ENCODE measurements at regions not wholly inside any gene's neighbourhood (a gene's known extent, or its start where the extent isn't known, plus 50 kb on each side); places are given as distances from the start of the nearest gene placed in this dataset.

- Histone ChIP-seq H3K4me1 (replicated peaks; ENCODE audit: insufficient read depth) (no peaks in the 10 kb centered on the region), H2AFZ (no peak overlapping the region), H3K27ac (no peak overlapping the region), H3K9me2 (ENCODE audit: insufficient read depth) (no peaks in the 10 kb centered on the region), H3K79me2 (ENCODE audit: low read depth) (no peaks in the 10 kb centered on the region), H3K4me2 (no peak overlapping the region), H3K9me3 (ENCODE audit: insufficient read depth, low read depth) (no peaks in the 10 kb centered on the region; the same call in 1 of the 2 replicates), H3K4me3 (no peak overlapping the region), H3K36me3 (ENCODE audit: low read depth) (no peaks in the 10 kb centered on the region), H3K27me3 (ENCODE audit: insufficient read depth, low read depth) (no peaks in the 10 kb centered on the region), H4K20me1 (ENCODE audit: insufficient read depth) (no peaks in the 10 kb centered on the region), H3F3A (ENCODE audit: insufficient read depth, low read depth) (no peaks in the 10 kb centered on the region)
- no peak for DNase-seq
- POLR2A ChIA-PET (ENCODE audit: unreplicated experiment), result no interaction called here
- TF ChIP-seq EZH2 (IDR thresholded peaks at IDR 0.05; ENCODE audit: low read depth), result no peak
- no peak for TF ChIP-seq CTCF (conservative IDR thresholded peaks at IDR 0.05)
- CTCF ChIA-PET, result no interaction called here
- no TSS peak for BruUV-seq (replicated peaks)
- intact Hi-C loops (cut with micrococcal nuclease; ENCODE audit: unreplicated experiment), result no loop called here
Observed at GRCh38 chr2:150279686-150280085, 207.8 kb downstream of the RND3 start.

GRCh38 chr2:150276737-150277136, 210.7 kb downstream of the RND3 start:
- CTCF ChIA-PET, result no interaction called here
- H4K20me1 ChIP-seq (ENCODE audit: insufficient read depth), result no peaks in the 10 kb centered on the region

GRCh38 chr2:150274108-150274507, 213.4 kb downstream of the RND3 start:
- CTCF ChIA-PET, result no interaction called here
- TF ChIP-seq CTCF (conservative IDR thresholded peaks at IDR 0.05) (no peak), EZH2 (IDR thresholded peaks at IDR 0.05; ENCODE audit: low read depth) (no peak)
- no peaks in the 10 kb centered on the region; the same call in 1 of the 2 replicates for H3K9me3 ChIP-seq (ENCODE audit: insufficient read depth, low read depth)
- H3K79me2 ChIP-seq (ENCODE audit: low read depth), result no peaks in the 10 kb centered on the region
- H3F3A ChIP-seq (ENCODE audit: insufficient read depth, low read depth), result no peaks in the 10 kb centered on the region
- no peak overlapping the region for H3K4me2 ChIP-seq
- no peak overlapping the region for H3K4me3 ChIP-seq
- DNase-seq, result no peak
- intact Hi-C loops (cut with micrococcal nuclease; ENCODE audit: unreplicated experiment), result no loop called here
- no peaks in the 10 kb centered on the region for H3K27me3 ChIP-seq (ENCODE audit: insufficient read depth, low read depth)
- H4K20me1 ChIP-seq (ENCODE audit: insufficient read depth), result no peaks in the 10 kb centered on the region
- H3K36me3 ChIP-seq (ENCODE audit: low read depth), result no peaks in the 10 kb centered on the region
- H3K9me2 ChIP-seq (ENCODE audit: insufficient read depth), result no peaks in the 10 kb centered on the region
- POLR2A ChIA-PET (ENCODE audit: unreplicated experiment), result no interaction called here
- H3K4me1 ChIP-seq (replicated peaks; ENCODE audit: insufficient read depth), result no peaks in the 10 kb centered on the region
- H2AFZ ChIP-seq, result no peak overlapping the region
- no peak overlapping the region for H3K27ac ChIP-seq
- BruUV-seq (replicated peaks), result no TSS peak

More at GRCh38 chr2:150276737-150277136, 210.7 kb downstream of the RND3 start:
- DNase-seq, result no peak
- H3K27me3 ChIP-seq (ENCODE audit: insufficient read depth, low read depth), result no peaks in the 10 kb centered on the region
- no peaks in the 10 kb centered on the region for H3F3A ChIP-seq (ENCODE audit: insufficient read depth, low read depth)
- TF ChIP-seq EZH2 (IDR thresholded peaks at IDR 0.05; ENCODE audit: low read depth) (no peak), CTCF (conservative IDR thresholded peaks at IDR 0.05) (no peak)
- POLR2A ChIA-PET (ENCODE audit: unreplicated experiment), result no interaction called here
- H3K4me1 ChIP-seq (replicated peaks; ENCODE audit: insufficient read depth), result no peaks in the 10 kb centered on the region
- H3K4me2 ChIP-seq, result no peak overlapping the region
- H2AFZ ChIP-seq, result no peak overlapping the region
- no peaks in the 10 kb centered on the region for H3K36me3 ChIP-seq (ENCODE audit: low read depth)
- intact Hi-C loops (cut with micrococcal nuclease; ENCODE audit: unreplicated experiment), result no loop called here
- H3K79me2 ChIP-seq (ENCODE audit: low read depth), result no peaks in the 10 kb centered on the region
- no peak overlapping the region for H3K4me3 ChIP-seq
- H3K9me2 ChIP-seq (ENCODE audit: insufficient read depth), result no peaks in the 10 kb centered on the region
- no TSS peak for BruUV-seq (replicated peaks)
- no peak overlapping the region for H3K27ac ChIP-seq
- H3K9me3 ChIP-seq (ENCODE audit: insufficient read depth, low read depth), result no peaks in the 10 kb centered on the region; the same call in 1 of the 2 replicates

Data from PC-9 (cell line).